Right lobe of liver (tissue), 6 donors: ENCODE measurements at regions not wholly inside any gene's neighbourhood (a gene's known extent, or its start where the extent isn't known, plus 50 kb on each side); places are given as distances from the start of the nearest gene placed in this dataset.
A peak's percentile ranks its signal among the peaks of the same experiment; 100 is the strongest.

Experiments used
- ATAC-seq, 4 donors: fragments of 200-7000 bp; cut with Tn5 transposase; one replicate each; pipeline ENCODE4 v1.9.1; 2020; ENCODE audit warnings: mild to moderate bottlenecking in 4 of 4, moderate library complexity in 4 of 4
- DNase-seq, 3 donors: peaks; one replicate each; pipeline ENCODE4 v3.0.0-alpha.2; 2020
- H3K27ac ChIP-seq, 3 donors: fragments of 200-600 bp; one replicate each; pipeline ENCODE4 v1.8.0; 2022
- H3K27me3 ChIP-seq, 2 donors: fragments of 200-600 bp; one replicate each; pipeline ENCODE4 v1.8.0; 2022
- H3K36me3 ChIP-seq, 4 donors: fragments of 200-600 bp; sonication (generic) in 1 of 4; one replicate each; pipeline versions ENCODE4 v1.5.1 to v1.8.0; 2017 to 2022; ENCODE audit warnings: control low read depth in 1 of 4
- H3K4me1 ChIP-seq, 4 donors: fragments of 200-600 bp; sonication (generic) in 1 of 4; one replicate each; pipeline versions ENCODE4 v1.5.1 to v1.8.0; 2017 to 2022; ENCODE audit warnings: control low read depth in 1 of 4
- H3K4me3 ChIP-seq, 3 donors: fragments of 200-600 bp; one replicate each; pipeline ENCODE4 v1.8.0; 2022
- H3K9me3 ChIP-seq, 4 donors: fragments of 200-600 bp; sonication (generic) in 1 of 4; one replicate each; pipeline versions ENCODE4 v1.5.1 to v1.8.0; 2017 to 2022; ENCODE audit warnings: control low read depth in 1 of 4
- CTCF ChIP-seq, 4 donors: fragments of 200-600 bp in 3 of 4; fragments of 450-650 bp in 1 of 4; IDR thresholded peaks; one replicate each; pipeline versions ENCODE4 v1.5.1 to v1.8.0; 2016 to 2022; ENCODE audit warnings: antibody characterized with exemption in 4 of 4, mild to moderate bottlenecking in 2 of 4
- POLR2A ChIP-seq: fragments of 450-650 bp; IDR thresholded peaks from one replicate; pipeline ENCODE4 v1.6.1; 2017; ENCODE audit warnings: antibody characterized with exemption, mild to moderate bottlenecking
- WGBS: methylation state at CpG from one replicate; pipeline ENCODE4 v1.1.6; 2018; ENCODE audit warnings: low coverage, low lambda C conversion rate; ENCODE audit not compliant: insufficient coverage; ENCODE audit errors: missing lambda C conversion rate; 5-methylcytosine and 5-hydroxymethylcytosine counted together
- intact Hi-C, 2 donors: fragments of 100-400 bp; cut with DNase I; formaldehyde crosslinking; loops; one replicate each; pipeline versions ENCODE4 v1.11.2 to v1.14.1; 2022
- donor health status: DM: no; HTN: yes; CAD: no.
- donor health status: DM: no; HTN: no; CAD: no.
- donor health status: DM: no; HTN: no; CAD: no.
- donor health status: DM: no; HTN: yes; CAD: no.
- donor health status: DM: no; HTN: yes; CAD: no.

- DNase-seq, result no peak
- intact Hi-C loops, result no loop called here
- no peaks in the 10 kb centered on the region for H3K27me3 ChIP-seq
- H3K4me1 ChIP-seq, result no peaks in the 10 kb centered on the region
- no peaks in the 10 kb centered on the region for H3K36me3 ChIP-seq
- H3K9me3 ChIP-seq, result no peaks in the 10 kb centered on the region
- no peak overlapping the region for H3K27ac ChIP-seq
- ATAC-seq, result no peak
- no peak overlapping the region for H3K4me3 ChIP-seq
- 69% methylated on average over 4 of the region's 4 CpGs for WGBS
- no peak for TF ChIP-seq CTCF (IDR thresholded peaks at IDR 0.05)
- no peak for TF ChIP-seq POLR2A
Observed at GRCh38 chr9:81035171-81035570, 654.2 kb downstream of the TLE1 start.

- no peaks in the 10 kb centered on the region for H3K36me3 ChIP-seq
- intact Hi-C loops, result no loop called here
- H3K27me3 ChIP-seq, result no peaks in the 10 kb centered on the region
- H3K4me3 ChIP-seq, result no peak overlapping the region
- TF ChIP-seq POLR2A (no peak), CTCF (IDR thresholded peaks at IDR 0.05) (no peak)
- H3K9me3 ChIP-seq, result no peaks in the 10 kb centered on the region
- DNase-seq, result no peak
- no peaks in the 10 kb centered on the region for H3K4me1 ChIP-seq
- ATAC-seq, result no peak
- no peak overlapping the region for H3K27ac ChIP-seq
- 19% methylated on average over 1 of the region's 1 CpG for WGBS
Observed at GRCh38 chr9:81032831-81033230, 656.5 kb downstream of the TLE1 start.

- intact Hi-C loops, result no loop called here
- H3K36me3 ChIP-seq, result no peaks in the 10 kb centered on the region
- TF ChIP-seq POLR2A (no peak), CTCF (IDR thresholded peaks at IDR 0.05) (no peak)
- H3K27ac ChIP-seq, result no peak overlapping the region
- no peak overlapping the region for H3K4me3 ChIP-seq
- ATAC-seq (peak in 1 of 4 donors; percentile 28), DNase-seq (no peak)
- H3K9me3 ChIP-seq, result no peaks in the 10 kb centered on the region
- no peaks in the 10 kb centered on the region for H3K27me3 ChIP-seq
- no peaks in the 10 kb centered on the region for H3K4me1 ChIP-seq
- 48% methylated on average over 2 of the region's 2 CpGs for WGBS
Observed at GRCh38 chr9:81032030-81032572, 657.2 kb downstream of the TLE1 start.

- 56% methylated on average over 7 of the region's 7 CpGs for WGBS
- DNase-seq (no peak), ATAC-seq (no peak)
- Histone ChIP-seq H3K4me3 (no peak overlapping the region), H3K27me3 (no peaks in the 10 kb centered on the region), H3K4me1 (no peaks in the 10 kb centered on the region), H3K9me3 (no peaks in the 10 kb centered on the region), H3K36me3 (no peaks in the 10 kb centered on the region), H3K27ac (no peak overlapping the region)
- no peak for TF ChIP-seq CTCF (IDR thresholded peaks at IDR 0.05)
- TF ChIP-seq POLR2A, result no peak
- intact Hi-C loops, result no loop called here
Observed at GRCh38 chr9:81031422-81032029, 657.8 kb downstream of the TLE1 start.

- no peak for TF ChIP-seq POLR2A
- TF ChIP-seq CTCF (IDR thresholded peaks at IDR 0.05), result no peak
- Histone ChIP-seq H3K9me3 (no peaks in the 10 kb centered on the region), H3K4me1 (no peaks in the 10 kb centered on the region), H3K36me3 (no peaks in the 10 kb centered on the region), H3K4me3 (no peak overlapping the region), H3K27me3 (no peaks in the 10 kb centered on the region), H3K27ac (no peak overlapping the region)
- DNase-seq (no peak), ATAC-seq (no peak)
- intact Hi-C loops, result no loop called here
Observed at GRCh38 chr9:81030027-81030426, 659.3 kb downstream of the TLE1 start.
